ENCODE measurements at regions not wholly inside any gene's neighbourhood (a gene's known extent, or its start where the extent isn't known, plus 50 kb on each side); places are given as distances from the start of the nearest gene placed in this dataset.

GRCh38 chr4:27921231-27921630, 1060.6 kb downstream of the STIM2 start:
- 76 to 83% (median 79%) methylated on average over 4 of the region's 4 CpGs for WGBS, 5 donors
- DNase-seq = peak in 1 of 2 donors; percentile 17
- H3K27me3 ChIP-seq = no peaks in the 10 kb centered on the region
- H3K27ac ChIP-seq = no peak overlapping the region
- no peaks in the 10 kb centered on the region for H3K36me3 ChIP-seq
- H3K4me1 ChIP-seq = no peaks in the 10 kb centered on the region
- no peak overlapping the region for H3K4me3 ChIP-seq
- intact Hi-C loops (cut with DNase I; ENCODE audit: low total_unique reads) = no loop called here
- no peaks in the 10 kb centered on the region for H3K9me3 ChIP-seq
- TF ChIP-seq EP300 (IDR thresholded peaks at IDR 0.05) (no peak), POLR2A (IDR thresholded peaks at IDR 0.05) (no peak), POLR2AphosphoS5 (IDR thresholded peaks at IDR 0.05) (no peak), CTCF (IDR thresholded peaks at IDR 0.05) (no peak)

- no peaks in the 10 kb centered on the region for H3K36me3 ChIP-seq
- H3K4me3 ChIP-seq = no peak overlapping the region
- TF ChIP-seq EP300 (IDR thresholded peaks at IDR 0.05) (no peak), CTCF (IDR thresholded peaks at IDR 0.05) (no peak), POLR2AphosphoS5 (IDR thresholded peaks at IDR 0.05) (no peak), POLR2A (IDR thresholded peaks at IDR 0.05) (no peak)
- intact Hi-C loops (cut with DNase I; ENCODE audit: low total_unique reads) = no loop called here
- DNase-seq = no peak
- no peak overlapping the region for H3K27ac ChIP-seq
- no peaks in the 10 kb centered on the region for H3K4me1 ChIP-seq
- WGBS, 5 donors = 53 to 64% (median 61%) methylated on average over 4 of the region's 4 CpGs
- H3K27me3 ChIP-seq = no peaks in the 10 kb centered on the region
- no peaks in the 10 kb centered on the region for H3K9me3 ChIP-seq
Observed at GRCh38 chr4:27928761-27929540, 1068.3 kb downstream of the STIM2 start.

- Histone ChIP-seq H3K27ac (no peak overlapping the region), H3K4me3 (no peak overlapping the region), H3K36me3 (no peaks in the 10 kb centered on the region), H3K4me1 (no peaks in the 10 kb centered on the region), H3K27me3 (no peaks in the 10 kb centered on the region), H3K9me3 (no peaks in the 10 kb centered on the region)
- DNase-seq = no peak
- intact Hi-C loops (cut with DNase I; ENCODE audit: low total_unique reads) = no loop called here
- 59 to 71% (median 69%) methylated on average over 3 of the region's 3 CpGs for WGBS, 5 donors
- TF ChIP-seq EP300 (IDR thresholded peaks at IDR 0.05) (no peak), POLR2AphosphoS5 (IDR thresholded peaks at IDR 0.05) (no peak), CTCF (IDR thresholded peaks at IDR 0.05) (no peak), POLR2A (IDR thresholded peaks at IDR 0.05) (no peak)
Observed at GRCh38 chr4:27930291-27930690, 1069.7 kb downstream of the STIM2 start.

- Histone ChIP-seq H3K9me3 (no peaks in the 10 kb centered on the region), H3K4me1 (no peaks in the 10 kb centered on the region), H3K27ac (no peak overlapping the region), H3K4me3 (no peak overlapping the region), H3K36me3 (no peaks in the 10 kb centered on the region), H3K27me3 (no peaks in the 10 kb centered on the region)
- WGBS, 5 donors = 85 to 90% (median 86%) methylated on average over 1 of the region's 1 CpG
- no peak for DNase-seq
- TF ChIP-seq POLR2A (IDR thresholded peaks at IDR 0.05) = no peak
- no peak for TF ChIP-seq EP300 (IDR thresholded peaks at IDR 0.05)
- no peak for TF ChIP-seq POLR2AphosphoS5 (IDR thresholded peaks at IDR 0.05)
- no peak for TF ChIP-seq CTCF (IDR thresholded peaks at IDR 0.05)
- intact Hi-C loops (cut with DNase I; ENCODE audit: low total_unique reads) = no loop called here
Observed at GRCh38 chr4:27930976-27931375, 1070.3 kb downstream of the STIM2 start.
